B cell (primary cell): ENCODE measurements at regions not wholly inside any gene's neighbourhood (a gene's known extent, or its start where the extent isn't known, plus 50 kb on each side); places are given as distances from the start of the nearest gene placed in this dataset.

Experiments
- ATAC-seq: fragments of 200-7000 bp; cut with Tn5 transposase; one replicate; pipeline ENCODE4 v1.10.0; 2021; ENCODE audit warnings: low read depth, mild to moderate bottlenecking, moderate number of reproducible peaks, moderate library complexity
- CTCF ChIA-PET: fragments of 350-600 bp; sonication (Branson Sonifier 250); formaldehyde crosslinking; loops from one replicate; lab custom pipeline; 2021; ENCODE audit warnings: antibody characterized with exemption, inconsistent platforms; lab: Charles Lee
- POLR2A ChIA-PET: fragments of 350-600 bp; sonication (Branson Sonifier 250); formaldehyde crosslinking; loops from one replicate; lab custom pipeline; 2021; ENCODE audit warnings: antibody characterized with exemption; lab: Charles Lee
- DNase-seq: peaks from one replicate; pipeline ENCODE4 v3.0.0; 2013
- H2AFZ ChIP-seq: 2 replicates; pipeline ENCODE4 v1.6.1; 2012; ENCODE audit warnings: mild to moderate bottlenecking, low read depth, low read length; ENCODE audit not compliant: insufficient read depth, poor library complexity, severe bottlenecking
- H3K27ac ChIP-seq, 2 donors: 1 replicate in 1 of 2; 2 replicates in 1 of 2; pipeline ENCODE4 v1.5.1; 2012 to 2013; ENCODE audit warnings: low read length in 2 of 2, mild to moderate bottlenecking in 2 of 2, moderate library complexity in 1 of 2
- H3K27me3 ChIP-seq, 4 experiments: fragments of 200-600 bp in 1 of 4; sonication (generic) in 1 of 4; replicated peaks in 1 of 4; 1 replicate in 2 of 4; 2 replicates in 2 of 4; pipeline versions ENCODE4 v1.6.1 to v1.7.0; 2013 to 2016; ENCODE audit warnings: low read length in 3 of 4, mild to moderate bottlenecking in 2 of 4, mixed read lengths in 1 of 4, moderate library complexity in 1 of 4; ENCODE audit not compliant: insufficient read depth in 4 of 4, control insufficient read depth in 3 of 4; ENCODE audit errors: control extremely low read depth in 1 of 4
- H3K36me3 ChIP-seq, 2 experiments: replicated peaks in 1 of 2; 1 replicate in 1 of 2; 2 replicates in 1 of 2; pipeline versions ENCODE4 v1.6.1 to v1.7.1; 2013; ENCODE audit warnings: low read length in 1 of 2; ENCODE audit not compliant: insufficient read depth in 2 of 2, control insufficient read depth in 1 of 2; ENCODE audit errors: control extremely low read depth in 1 of 2, extremely low read depth in 1 of 2
- H3K4me1 ChIP-seq, 2 donors: fragments of 200-600 bp in 1 of 2; sonication (generic) in 1 of 2; 1 replicate in 1 of 2; 2 replicates in 1 of 2; pipeline versions ENCODE4 v1.5.1 to v1.6.1; 2013 to 2017; ENCODE audit warnings: low read length in 2 of 2; ENCODE audit not compliant: control insufficient read depth in 2 of 2, insufficient read depth in 2 of 2
- H3K4me2 ChIP-seq: replicated peaks from 2 replicates; pipeline ENCODE3; 2012; ENCODE audit warnings: mild to moderate bottlenecking, low read depth, low read length; ENCODE audit not compliant: poor library complexity, severe bottlenecking
- H3K4me3 ChIP-seq, 5 experiments: fragments of 200-600 bp in 1 of 5; sonication (generic) in 1 of 5; 1 replicate in 3 of 5; 2 replicates in 2 of 5; pipeline versions ENCODE4 v1.5.1 to v1.7.0; 2011 to 2016; ENCODE audit warnings: low read length in 4 of 5, mild to moderate bottlenecking in 4 of 5, low read depth in 2 of 5, control low read depth in 1 of 5, moderate library complexity in 1 of 5; ENCODE audit not compliant: insufficient read depth in 1 of 5; ENCODE audit errors: control extremely low read depth in 1 of 5, extremely low read depth in 1 of 5
- H3K79me2 ChIP-seq: fragments of 200-600 bp; sonication (generic); one replicate; pipeline ENCODE4 v1.6.0; 2016; ENCODE audit warnings: low read length; ENCODE audit not compliant: control insufficient read depth, insufficient read depth
- H3K9ac ChIP-seq: fragments of 200-600 bp; sonication (generic); 2 replicates; pipeline ENCODE4 v1.6.1; 2017; ENCODE audit warnings: mild to moderate bottlenecking, low read length, moderate library complexity
- H3K9me3 ChIP-seq, 3 donors: one replicate each; pipeline versions ENCODE4 v1.6.1 to v1.7.1; 2013; ENCODE audit warnings: low read length in 2 of 3; ENCODE audit not compliant: control insufficient read depth in 2 of 3, insufficient read depth in 1 of 3; ENCODE audit errors: control extremely low read depth in 1 of 3
- H4K20me1 ChIP-seq: 2 replicates; pipeline ENCODE4 v1.6.0; 2012; ENCODE audit warnings: mild to moderate bottlenecking, low read length; ENCODE audit not compliant: insufficient read depth, control insufficient read depth, poor library complexity, severe bottlenecking
- H3K27ac Mint-ChIP-seq: one replicate; pipeline ENCODE4 v1.8.0; 2021; ENCODE audit warnings: mixed read lengths
- H3K27me3 Mint-ChIP-seq: one replicate; pipeline ENCODE4 v1.8.0; 2021; ENCODE audit warnings: mixed read lengths
- H3K4me1 Mint-ChIP-seq: one replicate; pipeline ENCODE4 v1.8.0; 2021; ENCODE audit warnings: mixed read lengths
- H3K4me3 Mint-ChIP-seq: one replicate; pipeline ENCODE4 v1.8.0; 2021; ENCODE audit warnings: mixed read lengths
- H3K9me3 Mint-ChIP-seq: one replicate; pipeline ENCODE4 v1.8.0; 2022; ENCODE audit warnings: mixed read lengths; ENCODE audit not compliant: insufficient read depth
- CTCF ChIP-seq: fragments of 200-600 bp; IDR thresholded peaks from one replicate; pipeline ENCODE4 v1.8.0; 2022; ENCODE audit warnings: antibody characterized with exemption, mild to moderate bottlenecking
- EZH2 ChIP-seq: IDR thresholded peaks from 2 replicates; pipeline ENCODE4 v1.6.1; 2012; ENCODE audit warnings: borderline replicate concordance, low read depth, mild to moderate bottlenecking, moderate library complexity, low read length; ENCODE audit not compliant: insufficient read depth, poor library complexity, severe bottlenecking
- WGBS: methylation state at CpG from one replicate; pipeline ENCODE4 v1.1.5; 2013; ENCODE audit warnings: missing lambda C conversion rate; ENCODE audit not compliant: insufficient coverage; 5-methylcytosine and 5-hydroxymethylcytosine counted together
- intact Hi-C: fragments of 100-400 bp; cut with micrococcal nuclease; formaldehyde crosslinking; loops from one replicate; pipeline ENCODE4 v1.10.0; 2022

GRCh38 chrX:45601052-45601451, 400.4 kb upstream of the DIPK2B start:
- no peak overlapping the region for H2AFZ ChIP-seq
- H4K20me1 ChIP-seq: no peaks in the 10 kb centered on the region
- no peak for DNase-seq
- H3K4me1 Mint-ChIP-seq: no peaks in the 10 kb centered on the region
- no peaks in the 10 kb centered on the region for H3K9me3 Mint-ChIP-seq
- no peak overlapping the region for H3K27ac Mint-ChIP-seq
- no peak overlapping the region for H3K4me3 ChIP-seq
- no peaks in the 10 kb centered on the region for H3K9me3 ChIP-seq
- H3K4me3 Mint-ChIP-seq: no peak overlapping the region
- no peak overlapping the region for H3K27ac ChIP-seq
- intact Hi-C loops: no loop called here
- no peak overlapping the region for H3K9ac ChIP-seq
- H3K27me3 ChIP-seq: no peaks in the 10 kb centered on the region
- ChIA-PET POLR2A (no interaction called here), CTCF (no interaction called here)
- no peak for ATAC-seq
- TF ChIP-seq EZH2 (no peak), CTCF (no peak)
- no peaks in the 10 kb centered on the region for H3K4me1 ChIP-seq
- no peaks in the 10 kb centered on the region for H3K27me3 Mint-ChIP-seq
- H3K4me2 ChIP-seq: no peak overlapping the region
- no peaks in the 10 kb centered on the region for H3K36me3 ChIP-seq
- H3K79me2 ChIP-seq: no peaks in the 10 kb centered on the region
- WGBS: 90% methylated on average over 2 of the region's 5 CpGs

GRCh38 chrX:45598861-45599260, 398.2 kb upstream of the DIPK2B start:
- no peak for TF ChIP-seq EZH2
- no peak for TF ChIP-seq CTCF
- no CpG with 5 or more reads among the region's 3 CpGs for WGBS
- ATAC-seq: no peak
- DNase-seq: no peak
- H3K4me3 ChIP-seq: no peak overlapping the region
- no peaks in the 10 kb centered on the region for H4K20me1 ChIP-seq
- no peaks in the 10 kb centered on the region for H3K36me3 ChIP-seq
- H3K9me3 ChIP-seq: no peaks in the 10 kb centered on the region
- ChIA-PET POLR2A (no interaction called here), CTCF (no interaction called here)
- no peak overlapping the region for H3K4me3 Mint-ChIP-seq
- H3K4me1 Mint-ChIP-seq: no peaks in the 10 kb centered on the region
- H3K27me3 ChIP-seq: peaks cover 0 to 9% (median 0%) of the 10 kb centered on the region in 4 experiments
- no peaks in the 10 kb centered on the region for H3K4me1 ChIP-seq
- H3K9me3 Mint-ChIP-seq: no peaks in the 10 kb centered on the region
- H3K27ac ChIP-seq: no peak overlapping the region
- intact Hi-C loops: no loop called here
- no peak overlapping the region for H2AFZ ChIP-seq
- no peaks in the 10 kb centered on the region for H3K79me2 ChIP-seq
- H3K27me3 Mint-ChIP-seq: no peaks in the 10 kb centered on the region
- H3K9ac ChIP-seq: no peak overlapping the region
- no peak overlapping the region for H3K4me2 ChIP-seq
- H3K27ac Mint-ChIP-seq: no peak overlapping the region
